H9 (cell line): ENCODE measurements at regions not wholly inside any gene's neighbourhood (a gene's known extent, or its start where the extent isn't known, plus 50 kb on each side); places are given as distances from the start of the nearest gene placed in this dataset.
"Not testable (repeated sequence)": the region's sequence is repeated elsewhere in the genome, so short reads cannot be mapped to it uniquely, and the experiment has no call there.

Source experiments
- DNase-seq: peaks from one replicate; pipeline ENCODE4 v3.0.0-alpha.2; 2017
- H2AFZ ChIP-seq: one replicate; pipeline ENCODE4 v1.6.1; 2013; ENCODE audit warnings: mild to moderate bottlenecking, low read length, control low read depth, moderate library complexity
- H2AK5ac ChIP-seq: 2 replicates; pipeline ENCODE4 v1.6.1; 2013; ENCODE audit warnings: low read length, control low read depth, mixed read lengths; ENCODE audit not compliant: insufficient read length
- H2BK120ac ChIP-seq: one replicate; pipeline ENCODE4 v1.6.1; 2013; ENCODE audit warnings: low read depth, mild to moderate bottlenecking, low read length, control low read depth, inconsistent platforms; ENCODE audit not compliant: poor library complexity, severe bottlenecking
- H2BK12ac ChIP-seq: 2 replicates; pipeline ENCODE4 v1.6.1; 2013; ENCODE audit warnings: low read length, control low read depth, mixed read lengths, low read depth; ENCODE audit not compliant: insufficient read length
- H2BK15ac ChIP-seq: 2 replicates; pipeline ENCODE4 v1.6.1; 2013; ENCODE audit warnings: low read depth, low read length, control low read depth
- H2BK20ac ChIP-seq: one replicate; pipeline ENCODE4 v1.6.1; 2013; ENCODE audit warnings: low read depth, mild to moderate bottlenecking, low read length, control low read depth, inconsistent platforms; ENCODE audit not compliant: poor library complexity, severe bottlenecking
- H2BK5ac ChIP-seq: 2 replicates; pipeline ENCODE4 v1.6.1; 2013; ENCODE audit warnings: low read length, control low read depth, mixed read lengths; ENCODE audit not compliant: insufficient read length
- H3K14ac ChIP-seq: 2 replicates; pipeline ENCODE4 v1.6.1; 2013; ENCODE audit warnings: low read length, control low read depth; ENCODE audit not compliant: insufficient read depth
- H3K18ac ChIP-seq: 2 replicates; pipeline ENCODE4 v1.6.1; 2013; ENCODE audit warnings: low read depth, mild to moderate bottlenecking, mixed read lengths, low read length, control low read depth; ENCODE audit not compliant: insufficient read length
- H3K23ac ChIP-seq: 2 replicates; pipeline ENCODE4 v1.6.1; 2013; ENCODE audit warnings: low read length, control low read depth, mixed read lengths, low read depth; ENCODE audit not compliant: insufficient read length
- H3K23me2 ChIP-seq: 2 replicates; pipeline ENCODE4 v1.6.1; 2013; ENCODE audit warnings: low read depth, mild to moderate bottlenecking, mixed read lengths, low read length, control low read depth; ENCODE audit not compliant: insufficient read length, poor library complexity, severe bottlenecking
- H3K27ac ChIP-seq: 2 replicates; pipeline ENCODE4 v1.5.1; 2013; ENCODE audit warnings: low read length, control low read depth, mixed read lengths, low read depth; ENCODE audit not compliant: insufficient read length
- H3K27me3 ChIP-seq: 2 replicates; pipeline ENCODE4 v1.6.1; 2013; ENCODE audit warnings: low read length, control low read depth, inconsistent platforms; ENCODE audit not compliant: insufficient read depth
- H3K4ac ChIP-seq: 2 replicates; pipeline ENCODE4 v1.6.1; 2013; ENCODE audit warnings: low read depth, mild to moderate bottlenecking, control low read depth, inconsistent platforms, low read length, moderate library complexity
- H3K4me1 ChIP-seq: 2 replicates; pipeline ENCODE4 v1.6.1; 2013; ENCODE audit warnings: low read length, control low read depth, inconsistent platforms; ENCODE audit not compliant: insufficient read depth
- H3K4me2 ChIP-seq: 2 replicates; pipeline ENCODE4 v1.6.1; 2013; ENCODE audit warnings: low read length, control low read depth, mixed read lengths; ENCODE audit not compliant: insufficient read length, insufficient read depth
- H3K56ac ChIP-seq: 2 replicates; pipeline ENCODE4 v1.6.1; 2013; ENCODE audit warnings: low read depth, mild to moderate bottlenecking, mixed read lengths, low read length, control low read depth; ENCODE audit not compliant: insufficient read length
- H3K79me1 ChIP-seq: 2 replicates; pipeline ENCODE4 v1.6.1; 2013; ENCODE audit warnings: low read depth, mild to moderate bottlenecking, moderate library complexity, low read length, control low read depth, inconsistent platforms; ENCODE audit not compliant: insufficient read depth, poor library complexity, severe bottlenecking
- H3K79me2 ChIP-seq: 2 replicates; pipeline ENCODE4 v1.6.1; 2013; ENCODE audit warnings: low read length, control low read depth, inconsistent platforms; ENCODE audit not compliant: insufficient read depth
- H3K9ac ChIP-seq: 2 replicates; pipeline ENCODE4 v1.6.1; 2013; ENCODE audit warnings: low read length, control low read depth, mixed read lengths; ENCODE audit not compliant: insufficient read length; ENCODE audit errors: extremely low read depth
- H3K9me3 ChIP-seq: one replicate; pipeline ENCODE4 v1.6.1; 2013; ENCODE audit warnings: low read depth, low read length, inconsistent platforms; ENCODE audit not compliant: control insufficient read depth
- H3T11ph ChIP-seq: one replicate; pipeline ENCODE4 v1.6.1; 2013; ENCODE audit warnings: mild to moderate bottlenecking, low read length, control low read depth, inconsistent platforms
- H4K20me1 ChIP-seq: one replicate; pipeline ENCODE4 v1.6.1; 2013; ENCODE audit not compliant: control insufficient read depth, insufficient read length, insufficient read depth
- H4K5ac ChIP-seq: 2 replicates; pipeline ENCODE4 v1.6.1; 2013; ENCODE audit warnings: low read depth, mild to moderate bottlenecking, mixed read lengths, low read length, control low read depth; ENCODE audit not compliant: insufficient read length
- H4K8ac ChIP-seq: replicated peaks from 2 replicates; pipeline ENCODE4 v1.6.1; 2013; ENCODE audit warnings: low read length, control low read depth, mixed read lengths, low read depth; ENCODE audit not compliant: insufficient read length
- H4K91ac ChIP-seq: 2 replicates; pipeline ENCODE4 v1.6.1; 2013; ENCODE audit warnings: low read depth, mild to moderate bottlenecking, moderate library complexity, mixed read lengths, low read length, control low read depth; ENCODE audit not compliant: insufficient read length
- H3K27ac Mint-ChIP-seq, 3 experiments: 2 replicates in 2 of 3; 3 replicates in 1 of 3; pipeline ENCODE4 v1.8.0; 2020 to 2021; ENCODE audit warnings: mixed read lengths in 3 of 3, mild to moderate bottlenecking in 1 of 3, moderate library complexity in 1 of 3
- H3K27me3 Mint-ChIP-seq: 2 replicates; pipeline ENCODE4 v1.8.0; 2021; ENCODE audit warnings: low read depth, mild to moderate bottlenecking, moderate library complexity, mixed read lengths
- H3K36me3 Mint-ChIP-seq, 3 experiments: 2 replicates in 2 of 3; 3 replicates in 1 of 3; pipeline ENCODE4 v1.8.0; 2020 to 2021; ENCODE audit warnings: low read depth in 3 of 3, mixed read lengths in 3 of 3; ENCODE audit not compliant: insufficient read depth in 1 of 3
- H3K4me1 Mint-ChIP-seq, 2 experiments: 2 replicates each; pipeline ENCODE4 v1.8.0; 2020; ENCODE audit warnings: mixed read lengths in 2 of 2
- H3K4me3 Mint-ChIP-seq, 2 experiments: 2 replicates in 1 of 2; 3 replicates in 1 of 2; pipeline ENCODE4 v1.8.0; 2020 to 2021; ENCODE audit warnings: mild to moderate bottlenecking in 2 of 2, mixed read lengths in 2 of 2, moderate library complexity in 1 of 2
- H3K9me3 Mint-ChIP-seq, 2 experiments: 2 replicates in 1 of 2; 3 replicates in 1 of 2; pipeline ENCODE4 v1.8.0; 2020; ENCODE audit warnings: mild to moderate bottlenecking in 2 of 2, mixed read lengths in 2 of 2, moderate library complexity in 1 of 2
- WGBS: extraction: QIAGEN DNeasy Blood & Tissue Kit; methylation state at CpG from one replicate; pipeline ENCODE4 v1.1.7; 2013; ENCODE audit warnings: missing lambda C conversion rate, low lambda C conversion rate, mixed read lengths; ENCODE audit not compliant: insufficient read length; ENCODE audit errors: extremely low coverage; 5-methylcytosine and 5-hydroxymethylcytosine counted together

DNA sequence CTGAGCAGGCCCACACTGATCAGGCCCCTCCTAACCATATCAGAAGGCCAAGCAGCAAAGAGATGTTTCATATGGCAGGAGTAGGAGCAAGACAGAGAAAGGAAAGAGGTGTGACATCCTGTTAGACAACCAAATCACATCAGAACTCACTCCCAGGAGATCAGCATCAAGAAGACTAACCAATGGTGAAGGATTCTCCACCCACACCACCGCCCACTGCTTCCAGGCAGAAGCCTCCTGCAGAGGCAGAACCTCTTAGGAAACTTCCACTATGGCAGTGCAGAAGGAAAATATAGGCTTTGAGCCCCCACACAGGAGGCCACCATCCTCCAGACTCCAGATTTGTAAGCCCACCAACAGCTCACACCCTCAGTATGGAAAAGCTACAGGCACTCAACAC lies 624.7 kb upstream of the DEFB115 start:
- peaks cover 95 to 97% of the 10 kb centered on the region in 2 experiments for H3K9me3 Mint-ChIP-seq
- peaks cover 15 to 58% (median 28%) of the 10 kb centered on the region in 3 experiments for H3K36me3 Mint-ChIP-seq
- H2AK5ac ChIP-seq, H3K18ac ChIP-seq, H3K4me3 Mint-ChIP-seq, H4K91ac ChIP-seq, H2BK20ac ChIP-seq, H3T11ph ChIP-seq, H3K27me3 ChIP-seq, H2BK12ac ChIP-seq, H4K8ac ChIP-seq, H2BK15ac ChIP-seq, H3K14ac ChIP-seq, H2BK5ac ChIP-seq, H3K79me2 ChIP-seq, H3K27ac ChIP-seq, H3K79me1 ChIP-seq, H3K4me1 ChIP-seq, H3K23ac ChIP-seq, DNase-seq, H3K27me3 Mint-ChIP-seq, H3K4me1 Mint-ChIP-seq, H3K23me2 ChIP-seq, H2BK120ac ChIP-seq, H3K56ac ChIP-seq, H3K4me2 ChIP-seq, H3K27ac Mint-ChIP-seq, H4K5ac ChIP-seq, H3K4ac ChIP-seq, H4K20me1 ChIP-seq, H2AFZ ChIP-seq, H3K9ac ChIP-seq: not testable (repeated sequence)
- peaks cover 91% of the 10 kb centered on the region for H3K9me3 ChIP-seq
- WGBS = no CpG with 5 or more reads among the region's 1 CpG

DNA sequence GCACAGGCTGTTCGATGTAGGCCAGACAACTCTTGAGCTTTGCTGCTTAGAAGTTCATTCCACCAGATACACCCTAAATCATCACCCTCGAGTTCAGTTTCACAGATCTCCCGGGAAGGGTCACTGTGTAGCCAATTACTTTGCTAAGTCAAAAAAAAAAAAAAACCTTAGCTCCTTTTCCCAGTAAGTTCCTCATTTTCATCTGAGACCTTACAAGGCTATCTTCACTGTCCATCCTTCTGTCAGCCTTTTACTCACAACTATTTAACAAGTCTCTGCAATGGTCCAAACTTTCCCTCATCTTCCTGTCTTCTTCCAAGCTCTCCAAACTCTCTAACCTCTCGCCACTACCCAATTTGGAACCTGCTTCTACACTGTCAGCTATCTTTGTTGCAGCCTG lies 615.9 kb upstream of the DEFB115 start:
- H3K4me1 Mint-ChIP-seq, H4K5ac ChIP-seq, DNase-seq, H3K4me1 ChIP-seq, H3K79me2 ChIP-seq, H2AK5ac ChIP-seq, H3K27me3 Mint-ChIP-seq, H3K23ac ChIP-seq, H3K9ac ChIP-seq, H4K20me1 ChIP-seq, H3K4ac ChIP-seq, H3K23me2 ChIP-seq, H2BK120ac ChIP-seq, H3K79me1 ChIP-seq, H3K18ac ChIP-seq, H2BK20ac ChIP-seq, H3K27ac ChIP-seq, H3T11ph ChIP-seq, H3K27me3 ChIP-seq, H3K4me2 ChIP-seq, H2AFZ ChIP-seq, H2BK5ac ChIP-seq, H2BK12ac ChIP-seq, H3K4me3 Mint-ChIP-seq, H3K56ac ChIP-seq, H3K27ac Mint-ChIP-seq, H4K91ac ChIP-seq, H4K8ac ChIP-seq, H3K14ac ChIP-seq, H2BK15ac ChIP-seq: not testable (repeated sequence)
- WGBS = no CpG with 5 or more reads among the region's 4 CpGs
- Mint-ChIP-seq H3K36me3 (peaks cover 0 to 36% (median 14%) of the 10 kb centered on the region in 3 experiments; a peak in 6 of 7 replicates), H3K9me3 (peaks cover 31% of the 10 kb centered on the region in 2 experiments)
- H3K9me3 ChIP-seq = peaks cover 56% of the 10 kb centered on the region
